SK-N-SH (cell line): ENCODE measurements at regions not wholly inside any gene's neighbourhood (a gene's known extent, or its start where the extent isn't known, plus 50 kb on each side); places are given as distances from the start of the nearest gene placed in this dataset.
"Not testable (repeated sequence)": the region's sequence is repeated elsewhere in the genome, so short reads cannot be mapped to it uniquely, and the experiment has no call there.

Experiments used
- CTCF ChIA-PET: fragments of 300-600, 350-600 bp; formaldehyde crosslinking; extraction: SDS; loops from one replicate; lab custom pipeline; 2021; lab: Yijun Ruan, JAX
- POLR2A ChIA-PET: fragments of 350-600 bp; sonication (Branson Sonifier 250); formaldehyde crosslinking; extraction: SDS; loops from one replicate; lab custom pipeline; 2020; ENCODE audit warnings: antibody characterized with exemption, inconsistent platforms; lab: Yijun Ruan, JAX
- DNase-seq: peaks from one replicate; pipeline ENCODE4 v3.0.0; 2012
- H2AFZ ChIP-seq: fragments of 200-600 bp; sonication (generic); 2 replicates; pipeline ENCODE4 v1.8.1; 2016; ENCODE audit warnings: antibody characterized with exemption, mild to moderate bottlenecking, low read depth
- H3F3A ChIP-seq: fragments of 200-600 bp; sonication (generic); replicated peaks from 2 replicates; pipeline ENCODE3; 2016; ENCODE audit warnings: antibody characterized with exemption, mild to moderate bottlenecking; ENCODE audit not compliant: insufficient read depth
- H3K27ac ChIP-seq, 2 experiments: fragments of 200-500 bp in 1 of 2; fragments of 200-600 bp in 1 of 2; sonication (Bioruptor generic) in 1 of 2; sonication (generic), shearing (Covaris generic) in 1 of 2; 2 replicates each; pipeline versions ENCODE4 v1.5.1 to v1.6.1; 2014 to 2016; ENCODE audit warnings: low read depth in 2 of 2, inconsistent platforms in 1 of 2, low read length in 1 of 2, mild to moderate bottlenecking in 1 of 2, mixed read lengths in 1 of 2
- H3K27me3 ChIP-seq: fragments of 200-600 bp; sonication (generic), shearing (Covaris generic); 2 replicates; pipeline ENCODE4 v1.6.1; 2016; ENCODE audit warnings: mixed run types; ENCODE audit not compliant: insufficient read depth
- H3K36me3 ChIP-seq, 2 experiments: fragments of 200-500 bp in 1 of 2; fragments of 200-600 bp in 1 of 2; sonication (Bioruptor generic) in 1 of 2; sonication (generic) in 1 of 2; replicated peaks in 1 of 2; 2 replicates each; pipeline versions ENCODE3 to v1.5.1; 2014 to 2016; ENCODE audit warnings: low read length in 1 of 2, mild to moderate bottlenecking in 1 of 2; ENCODE audit not compliant: insufficient read depth in 2 of 2, control insufficient read depth in 1 of 2
- H3K4me1 ChIP-seq, 2 experiments: fragments of 200-500 bp in 1 of 2; fragments of 200-600 bp in 1 of 2; sonication (Bioruptor generic) in 1 of 2; sonication (generic), shearing (Covaris generic) in 1 of 2; 2 replicates each; pipeline versions ENCODE4 v1.5.1 to v1.6.1; 2014 to 2016; ENCODE audit warnings: low read depth in 1 of 2, low read length in 1 of 2, mixed run types in 1 of 2; ENCODE audit not compliant: insufficient read depth in 2 of 2, control insufficient read depth in 1 of 2
- H3K4me2 ChIP-seq: fragments of 200-600 bp; sonication (generic), shearing (Covaris generic); 2 replicates; pipeline ENCODE4 v1.6.1; 2017; ENCODE audit warnings: mixed run types
- H3K4me3 ChIP-seq, 2 experiments: fragments of 200-500 bp in 1 of 2; fragments of 200-600 bp in 1 of 2; sonication (Bioruptor generic) in 1 of 2; sonication (generic), shearing (Covaris generic) in 1 of 2; 2 replicates each; pipeline versions ENCODE4 v1.5.1 to v1.8.1; 2014 to 2016; ENCODE audit warnings: low read depth in 2 of 2, inconsistent platforms in 1 of 2, low read length in 1 of 2, mild to moderate bottlenecking in 1 of 2, mixed read lengths in 1 of 2, moderate library complexity in 1 of 2
- H3K79me2 ChIP-seq: fragments of 200-600 bp; sonication (generic); 2 replicates; pipeline ENCODE4 v1.8.1; 2017; ENCODE audit warnings: mild to moderate bottlenecking; ENCODE audit not compliant: insufficient read depth
- H3K9ac ChIP-seq: fragments of 200-600 bp; sonication (generic); 2 replicates; pipeline ENCODE4 v1.6.1; 2017; ENCODE audit warnings: mixed run types
- H3K9me2 ChIP-seq: fragments of 200-600 bp; sonication (generic); 2 replicates; pipeline ENCODE4 v1.6.1; 2017; ENCODE audit warnings: mixed run types
- H3K9me3 ChIP-seq: fragments of 200-600 bp; sonication (generic); 2 replicates; pipeline ENCODE4 v1.6.1; 2017; ENCODE audit warnings: mixed run types, mild to moderate bottlenecking, moderate library complexity
- H4K20me1 ChIP-seq: fragments of 200-600 bp; sonication (generic); 2 replicates; pipeline ENCODE4 v1.6.1; 2017; ENCODE audit warnings: mild to moderate bottlenecking, mixed run types; ENCODE audit not compliant: insufficient read depth
- ELF1 ChIP-seq: IDR thresholded peaks from 2 replicates; pipeline ENCODE4 v1.4.0; 2012
- EP300 ChIP-seq, 2 experiments: IDR thresholded peaks; 2 replicates each; pipeline versions ENCODE4 v1.4.0 to v1.6.1; 2012; ENCODE audit warnings: borderline replicate concordance in 1 of 2, low read depth in 1 of 2, low read length in 1 of 2
- EZH2phosphoT487 ChIP-seq: fragments of 200-600 bp; sonication (generic); IDR thresholded peaks from 2 replicates; pipeline ENCODE4 v1.6.1; 2017; ENCODE audit warnings: low read depth, mixed run types, mild to moderate bottlenecking, antibody characterized with exemption, moderate library complexity, borderline replicate concordance
- FOXJ3 ChIP-seq: sonication (generic); formaldehyde crosslinking; IDR thresholded peaks from 2 replicates; pipeline ENCODE4 v1.5.1; 2020; ENCODE audit warnings: mild to moderate bottlenecking, missing genetic modification reagents
- FOXM1 ChIP-seq: IDR thresholded peaks from 2 replicates; pipeline ENCODE4 v1.4.0; 2012; ENCODE audit warnings: low read depth, mild to moderate bottlenecking
- GABPA ChIP-seq: IDR thresholded peaks from 2 replicates; pipeline ENCODE4 v1.4.0; 2012; ENCODE audit warnings: low read depth, mild to moderate bottlenecking
- MXI1 ChIP-seq: IDR thresholded peaks from 2 replicates; pipeline ENCODE4 v1.6.1; 2012; ENCODE audit warnings: mild to moderate bottlenecking, low read depth, low read length, improper control_type of control experiment
- NFIC ChIP-seq: IDR thresholded peaks from 2 replicates; pipeline ENCODE4 v1.4.0; 2012; ENCODE audit warnings: borderline replicate concordance
- POLR2AphosphoS5 ChIP-seq: IDR thresholded peaks from 2 replicates; pipeline ENCODE4 v1.6.1; 2012; ENCODE audit warnings: low read depth, low read length
- RAD21 ChIP-seq: IDR thresholded peaks from 2 replicates; pipeline ENCODE4 v1.6.1; 2012; ENCODE audit warnings: mild to moderate bottlenecking, low read length
- REST ChIP-seq: IDR thresholded peaks from 2 replicates; pipeline ENCODE4 v1.6.1; 2012; ENCODE audit warnings: mild to moderate bottlenecking, low read depth, low read length, moderate library complexity
- TCF12 ChIP-seq: IDR thresholded peaks from 2 replicates; pipeline ENCODE4 v1.4.0; 2012
- TEAD4 ChIP-seq: IDR thresholded peaks from 2 replicates; pipeline ENCODE4 v1.4.0; 2012; ENCODE audit warnings: mild to moderate bottlenecking, borderline replicate concordance; ENCODE audit not compliant: insufficient read depth
- USF1 ChIP-seq: IDR thresholded peaks from 2 replicates; pipeline ENCODE4 v1.4.0; 2012; ENCODE audit warnings: low read depth, borderline replicate concordance
- WGBS: methylation state at CpG from one replicate; pipeline ENCODE4 v1.1.6; 2017; ENCODE audit warnings: low lambda C conversion rate; 5-methylcytosine and 5-hydroxymethylcytosine counted together

- TF ChIP-seq EZH2phosphoT487, result no peak
- no peak for TF ChIP-seq ELF1
- no peak for TF ChIP-seq MXI1
Observed at GRCh38 chr6:145155411-145155810, 579.9 kb downstream of the EPM2A start (continued).

- H3K9me2 ChIP-seq, result no peaks in the 10 kb centered on the region
- H3K4me2 ChIP-seq, result no peak overlapping the region
- H3K9me3 ChIP-seq, result no peaks in the 10 kb centered on the region
- WGBS, result 21% methylated on average over 1 of the region's 2 CpGs
- no peak for DNase-seq
- no peaks in the 10 kb centered on the region for H3K79me2 ChIP-seq
- no peaks in the 10 kb centered on the region for H3K36me3 ChIP-seq
- H2AFZ ChIP-seq, result no peak overlapping the region
- H3K27me3 ChIP-seq, result no peaks in the 10 kb centered on the region
- POLR2A ChIA-PET, result no interaction called here
- H3K4me1 ChIP-seq, result no peaks in the 10 kb centered on the region
- H4K20me1 ChIP-seq, result no peaks in the 10 kb centered on the region
- no peak overlapping the region for H3K9ac ChIP-seq
- no peak overlapping the region for H3K4me3 ChIP-seq
- no peaks in the 10 kb centered on the region for H3F3A ChIP-seq
- TF ChIP-seq FOXM1 (no peak), FOXJ3 (CRISPR knock-in tag) (no peak), USF1 (no peak), POLR2AphosphoS5 (no peak), TCF12 (no peak), NFIC (no peak), REST (no peak), TEAD4 (no peak), EP300 (IDR thresholded peaks at IDR 0.05; ENCODE audit: borderline replicate concordance in 1 of 2, low read depth in 1 of 2, low read length in 1 of 2) (no peak), GABPA (no peak), EZH2phosphoT487 (no peak), RAD21 (no peak), ELF1 (no peak)
- CTCF ChIA-PET, result interaction anchor here (0.6 to 1.4 kb wide), 2 partner anchors 17 to 569 kb away, joined by 3 read pairs; no protein-coding TSS in a partner anchor
- H3K27ac ChIP-seq, result no peak overlapping the region
Observed at GRCh38 chr6:145155873-145156782, 579.2 kb downstream of the EPM2A start.

- H3K4me2 ChIP-seq, H3K79me2 ChIP-seq, DNase-seq, H3K4me1 ChIP-seq, H3K27ac ChIP-seq, H3K9me2 ChIP-seq, H2AFZ ChIP-seq, H3K36me3 ChIP-seq, H3K4me3 ChIP-seq, H3K9me3 ChIP-seq, CTCF ChIA-PET, POLR2A ChIA-PET, H4K20me1 ChIP-seq, H3K27me3 ChIP-seq, H3F3A ChIP-seq, H3K9ac ChIP-seq: not testable (repeated sequence)
- 8% methylated on average over 1 of the region's 1 CpG for WGBS
Observed at GRCh38 chr6:145158636-145159035, 576.7 kb downstream of the EPM2A start.
